Thyroid gland (tissue), 4 donors: ENCODE measurements at regions not wholly inside any gene's neighbourhood (a gene's known extent, or its start where the extent isn't known, plus 50 kb on each side); places are given as distances from the start of the nearest gene placed in this dataset.

ENCODE experiments used
- DNase-seq, 2 donors: peaks; one replicate each; pipeline ENCODE4 v3.0.0-alpha.2; 2019
- H3K27ac ChIP-seq, 3 donors: fragments of 200-600 bp; sonication (generic); 1 replicate in 2 of 3; 2 replicates in 1 of 3; pipeline ENCODE4 v1.5.1; 2016 to 2019; ENCODE audit warnings: mild to moderate bottlenecking in 1 of 3, moderate library complexity in 1 of 3
- H3K27me3 ChIP-seq: fragments of 200-600 bp; sonication (generic); one replicate; pipeline ENCODE4 v1.5.1; 2019
- H3K36me3 ChIP-seq, 2 donors: fragments of 200-600 bp; sonication (generic); one replicate each; pipeline ENCODE4 v1.5.1; 2016 to 2019
- H3K4me1 ChIP-seq, 2 donors: fragments of 200-600 bp; sonication (generic); one replicate each; pipeline ENCODE4 v1.5.1; 2017 to 2019
- H3K4me3 ChIP-seq, 3 donors: fragments of 200-600 bp; sonication (generic); replicated peaks in 1 of 3; 1 replicate in 2 of 3; 2 replicates in 1 of 3; pipeline ENCODE4 v1.5.1; 2016; ENCODE audit warnings: mild to moderate bottlenecking in 1 of 3
- H3K9me3 ChIP-seq: fragments of 200-600 bp; sonication (generic); one replicate; pipeline ENCODE4 v1.5.1; 2017
- CTCF ChIP-seq, 6 experiments: fragments of 200-600 bp in 3 of 6; fragments of 450-650 bp in 3 of 6; sonication (generic) in 3 of 6; IDR thresholded peaks; one replicate each; pipeline ENCODE4 v1.5.1; 2016 to 2019; ENCODE audit warnings: antibody characterized with exemption in 6 of 6, mild to moderate bottlenecking in 2 of 6, inconsistent platforms in 1 of 6, moderate library complexity in 1 of 6
- POLR2A ChIP-seq, 2 donors: fragments of 450-650 bp; IDR thresholded peaks; one replicate each; pipeline ENCODE4 v1.6.1; 2017; ENCODE audit warnings: antibody characterized with exemption in 2 of 2, mild to moderate bottlenecking in 2 of 2, moderate library complexity in 1 of 2
- WGBS, 2 donors: methylation state at CpG; one replicate each; pipeline ENCODE4 v1.1.5; 2017; 5-methylcytosine and 5-hydroxymethylcytosine counted together
- intact Hi-C: fragments of 100-400 bp; cut with DNase I; formaldehyde crosslinking; loops from one replicate; pipeline ENCODE4 v1.15.1; 2023

- Histone ChIP-seq H3K4me3 (no peak overlapping the region), H3K27me3 (no peaks in the 10 kb centered on the region), H3K4me1 (no peaks in the 10 kb centered on the region), H3K27ac (no peak overlapping the region), H3K36me3 (no peaks in the 10 kb centered on the region), H3K9me3 (no peaks in the 10 kb centered on the region)
- 82 to 84% methylated on average over 3 of the region's 3 CpGs for WGBS, 2 donors
- no peak for TF ChIP-seq CTCF (IDR thresholded peaks at IDR 0.05)
- intact Hi-C loops, result no loop called here
- no peak for DNase-seq
These were observed 153.4 kb upstream of the SKOR2 start for GRCh38 chr18:47404845-47405244.

GRCh38 chr18:47403949-47404348 lies 152.5 kb upstream of the SKOR2 start:
- TF ChIP-seq POLR2A (IDR thresholded peaks at IDR 0.05) (no peak), CTCF (IDR thresholded peaks at IDR 0.05) (no peak)
- no peaks in the 10 kb centered on the region for H3K27me3 ChIP-seq
- no peak overlapping the region for H3K4me3 ChIP-seq
- 65 to 73% methylated on average over 3 of the region's 3 CpGs for WGBS, 2 donors
- H3K9me3 ChIP-seq, result no peaks in the 10 kb centered on the region
- no peak for DNase-seq
- H3K4me1 ChIP-seq, result no peaks in the 10 kb centered on the region
- intact Hi-C loops, result no loop called here
- H3K27ac ChIP-seq, result no peak overlapping the region
- H3K36me3 ChIP-seq, result no peaks in the 10 kb centered on the region

- Histone ChIP-seq H3K36me3 (no peaks in the 10 kb centered on the region), H3K27ac (no peak overlapping the region), H3K4me1 (no peaks in the 10 kb centered on the region), H3K27me3 (no peaks in the 10 kb centered on the region), H3K9me3 (no peaks in the 10 kb centered on the region), H3K4me3 (no peak overlapping the region)
- no peak for TF ChIP-seq POLR2A (IDR thresholded peaks at IDR 0.05)
- no peak for TF ChIP-seq CTCF (IDR thresholded peaks at IDR 0.05)
- no peak for DNase-seq
- 62 to 70% methylated on average over 8 of the region's 8 CpGs for WGBS, 2 donors
- intact Hi-C loops, result no loop called here
These were observed 151.9 kb upstream of the SKOR2 start for GRCh38 chr18:47403317-47403716.

- WGBS, 2 donors, result 85 to 100% methylated on average over 1 of the region's 1 CpG
- TF ChIP-seq POLR2A (IDR thresholded peaks at IDR 0.05) (no peak), CTCF (IDR thresholded peaks at IDR 0.05) (no peak)
- Histone ChIP-seq H3K36me3 (no peaks in the 10 kb centered on the region), H3K27ac (no peak overlapping the region), H3K9me3 (no peaks in the 10 kb centered on the region), H3K4me3 (no peak overlapping the region), H3K4me1 (no peaks in the 10 kb centered on the region), H3K27me3 (no peaks in the 10 kb centered on the region)
- intact Hi-C loops, result no loop called here
- no peak for DNase-seq
These were observed 148.0 kb upstream of the SKOR2 start for GRCh38 chr18:47399475-47399874.

GRCh38 chr18:47397671-47398319 lies 146.3 kb upstream of the SKOR2 start:
- H3K4me1 ChIP-seq, result no peaks in the 10 kb centered on the region
- H3K36me3 ChIP-seq, result no peaks in the 10 kb centered on the region
- WGBS, 2 donors, result 44 to 48% methylated on average over 9 of the region's 9 CpGs
- no peak for DNase-seq
- no peaks in the 10 kb centered on the region for H3K9me3 ChIP-seq
- intact Hi-C loops, result no loop called here
- TF ChIP-seq POLR2A (IDR thresholded peaks at IDR 0.05) (no peak), CTCF (IDR thresholded peaks at IDR 0.05) (peak in 1 of 6 experiments; percentile 10)
- no peak overlapping the region for H3K4me3 ChIP-seq
- H3K27ac ChIP-seq, result no peak overlapping the region
- H3K27me3 ChIP-seq, result no peaks in the 10 kb centered on the region
